Gastroesophageal sphincter (tissue), 3 donors: ENCODE measurements at regions not wholly inside any gene's neighbourhood (a gene's known extent, or its start where the extent isn't known, plus 50 kb on each side); places are given as distances from the start of the nearest gene placed in this dataset.

Source experiments
- POLR2A ChIP-seq, 2 donors: fragments of 450-650 bp; IDR thresholded peaks; one replicate each; pipeline ENCODE4 v1.6.1; 2017; ENCODE audit warnings: antibody characterized with exemption in 2 of 2, mild to moderate bottlenecking in 2 of 2, moderate library complexity in 1 of 2
- TF ChIP-seq, protein P1 (sequence below), 4 experiments: fragments of 200-600 bp in 2 of 4; fragments of 450-650 bp in 2 of 4; sonication (generic) in 1 of 4; IDR thresholded peaks; one replicate each; pipeline ENCODE4 v1.5.1; 2017 to 2019; ENCODE audit warnings: antibody characterized with exemption in 4 of 4, mild to moderate bottlenecking in 2 of 4, moderate library complexity in 2 of 4

DNA sequence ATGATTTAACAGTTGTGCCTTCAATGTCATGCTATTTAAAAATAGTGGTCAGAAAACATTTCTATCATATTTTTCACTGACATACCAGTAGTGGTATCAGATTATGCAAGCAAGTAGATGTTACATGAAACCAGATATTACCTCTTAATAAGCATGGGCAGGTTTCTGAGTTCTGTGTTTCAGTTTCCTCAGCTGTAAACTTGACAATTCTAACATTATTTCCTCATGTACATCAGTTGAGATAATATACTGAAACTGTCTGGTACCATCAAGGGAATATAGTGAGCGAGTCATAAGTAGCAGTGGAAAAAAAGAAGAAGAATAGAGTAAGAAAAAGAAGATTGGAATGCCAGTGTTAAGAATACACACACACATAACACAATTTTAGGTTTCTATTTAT, 477.9 kb upstream of the MANEA start:
- TF ChIP-seq, protein P1, sequence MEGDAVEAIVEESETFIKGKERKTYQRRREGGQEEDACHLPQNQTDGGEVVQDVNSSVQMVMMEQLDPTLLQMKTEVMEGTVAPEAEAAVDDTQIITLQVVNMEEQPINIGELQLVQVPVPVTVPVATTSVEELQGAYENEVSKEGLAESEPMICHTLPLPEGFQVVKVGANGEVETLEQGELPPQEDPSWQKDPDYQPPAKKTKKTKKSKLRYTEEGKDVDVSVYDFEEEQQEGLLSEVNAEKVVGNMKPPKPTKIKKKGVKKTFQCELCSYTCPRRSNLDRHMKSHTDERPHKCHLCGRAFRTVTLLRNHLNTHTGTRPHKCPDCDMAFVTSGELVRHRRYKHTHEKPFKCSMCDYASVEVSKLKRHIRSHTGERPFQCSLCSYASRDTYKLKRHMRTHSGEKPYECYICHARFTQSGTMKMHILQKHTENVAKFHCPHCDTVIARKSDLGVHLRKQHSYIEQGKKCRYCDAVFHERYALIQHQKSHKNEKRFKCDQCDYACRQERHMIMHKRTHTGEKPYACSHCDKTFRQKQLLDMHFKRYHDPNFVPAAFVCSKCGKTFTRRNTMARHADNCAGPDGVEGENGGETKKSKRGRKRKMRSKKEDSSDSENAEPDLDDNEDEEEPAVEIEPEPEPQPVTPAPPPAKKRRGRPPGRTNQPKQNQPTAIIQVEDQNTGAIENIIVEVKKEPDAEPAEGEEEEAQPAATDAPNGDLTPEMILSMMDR (IDR thresholded peaks at IDR 0.05), result no peak
- no peak for TF ChIP-seq POLR2A (IDR thresholded peaks at IDR 0.05)
